GM23248 (cell line): ENCODE measurements at regions not wholly inside any gene's neighbourhood (a gene's known extent, or its start where the extent isn't known, plus 50 kb on each side); places are given as distances from the start of the nearest gene placed in this dataset.

ENCODE experiments used
- EZH2 ChIP-seq: fragments of 200-600 bp; sonication (generic); IDR thresholded peaks from 2 replicates; pipeline ENCODE4 v1.6.1; 2018; ENCODE audit warnings: antibody characterized with exemption, mild to moderate bottlenecking; ENCODE audit not compliant: insufficient read depth, poor library complexity, severe bottlenecking
- EZH2phosphoT487 ChIP-seq: fragments of 200-600 bp; sonication (generic); IDR thresholded peaks from 2 replicates; pipeline ENCODE4 v1.6.1; 2018; ENCODE audit warnings: antibody characterized with exemption, moderate library complexity, mild to moderate bottlenecking, low read depth; ENCODE audit not compliant: insufficient read depth

GRCh38 chr3:160108362-160108761, 116.9 kb upstream of the C3orf80 start:
- TF ChIP-seq EZH2 (no peak), EZH2phosphoT487 (no peak)
